Right lung (tissue), 2 donors: ENCODE measurements at regions not wholly inside any gene's neighbourhood (a gene's known extent, or its start where the extent isn't known, plus 50 kb on each side); places are given as distances from the start of the nearest gene placed in this dataset.
A peak's percentile ranks its signal among the peaks of the same experiment; 100 is the strongest.
"Not testable (repeated sequence)": the region's sequence is repeated elsewhere in the genome, so short reads cannot be mapped to it uniquely, and the experiment has no call there.

Experiments
- DNase-seq, 2 donors: peaks; one replicate each; pipeline ENCODE4 v3.0.0-alpha.2; 2013

DNA sequence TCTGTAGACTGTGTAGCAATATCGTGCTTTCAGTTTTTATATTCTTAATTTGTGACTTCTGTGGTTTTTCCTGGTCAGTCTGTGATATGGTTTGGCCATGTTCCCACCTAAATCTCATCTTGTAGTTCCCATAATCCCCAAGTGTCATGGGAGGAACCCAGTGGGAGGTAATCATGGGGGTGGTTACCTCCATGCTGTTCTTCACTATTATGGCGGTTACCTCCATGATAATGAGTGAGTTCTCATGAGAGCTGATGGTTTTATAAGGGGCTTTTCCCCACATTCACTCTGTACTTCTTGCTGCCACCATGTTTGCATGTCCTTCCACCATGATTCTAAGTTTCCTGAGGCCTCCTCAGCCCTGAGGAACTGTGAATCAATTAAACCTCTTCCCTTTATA lies 169.8 kb downstream of the LEPR start:
- DNase-seq = no peak

DNA sequence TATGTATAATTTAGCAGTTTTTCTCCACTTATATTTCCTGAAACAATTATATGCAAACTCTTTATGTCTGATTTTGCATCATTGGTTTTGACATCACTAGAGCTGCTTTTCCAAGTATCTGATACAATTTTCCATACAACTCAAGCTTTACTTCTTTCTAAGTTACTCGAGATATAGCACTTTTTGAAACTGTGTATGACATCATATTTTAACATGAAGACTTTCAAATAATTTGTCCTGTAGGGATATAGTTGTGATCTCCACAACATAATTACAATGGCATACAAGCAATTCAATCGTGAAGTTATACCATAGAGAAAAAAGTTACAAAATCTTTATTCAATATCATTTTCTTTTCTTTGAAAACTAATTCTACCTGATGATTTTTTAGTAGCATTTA lies 173.0 kb downstream of the LEPR start:
- no peak for DNase-seq

DNA sequence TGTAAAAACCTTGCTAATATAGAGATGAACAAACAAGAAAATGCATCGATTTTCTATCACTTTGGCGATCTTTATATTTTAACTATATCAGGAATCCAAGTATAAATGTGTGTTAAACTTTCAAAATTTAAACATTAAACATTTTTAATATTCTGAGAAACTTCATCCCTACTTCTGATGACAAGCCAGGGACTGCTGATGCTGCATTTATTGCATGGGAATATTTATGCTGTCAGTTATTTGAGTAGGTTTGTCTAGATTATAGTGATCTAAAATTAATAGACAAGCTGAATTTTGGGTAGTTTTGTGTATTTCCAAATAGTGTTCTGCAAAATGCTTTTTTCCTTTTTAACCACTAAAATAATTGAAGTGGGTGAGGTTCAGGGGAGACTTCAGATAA lies 175.3 kb downstream of the LEPR start:
- no peak for DNase-seq

GRCh38 chr1:65596768-65597167 lies 176.3 kb downstream of the LEPR start:
- no peak for DNase-seq

DNA sequence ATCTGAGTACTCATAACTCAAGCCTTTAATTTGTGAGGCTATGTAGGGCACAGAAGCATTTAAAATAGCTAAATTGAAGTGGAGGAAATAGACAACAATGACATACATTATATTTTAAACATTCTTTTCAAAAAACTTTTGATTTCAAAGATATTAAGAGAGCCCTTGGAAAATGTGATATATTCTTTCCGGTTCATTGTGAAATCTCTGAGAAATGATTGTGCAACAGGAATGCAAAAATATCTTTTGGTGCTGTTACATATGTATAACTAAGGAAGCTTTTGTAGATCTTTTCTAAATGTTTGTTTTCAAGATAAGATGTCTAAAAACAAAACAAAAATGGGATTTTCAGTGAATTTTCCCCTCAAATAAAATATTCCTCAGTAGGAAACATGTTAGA lies 185.2 kb downstream of the LEPR start:
- DNase-seq = peak; percentile 28 to 36

DNA sequence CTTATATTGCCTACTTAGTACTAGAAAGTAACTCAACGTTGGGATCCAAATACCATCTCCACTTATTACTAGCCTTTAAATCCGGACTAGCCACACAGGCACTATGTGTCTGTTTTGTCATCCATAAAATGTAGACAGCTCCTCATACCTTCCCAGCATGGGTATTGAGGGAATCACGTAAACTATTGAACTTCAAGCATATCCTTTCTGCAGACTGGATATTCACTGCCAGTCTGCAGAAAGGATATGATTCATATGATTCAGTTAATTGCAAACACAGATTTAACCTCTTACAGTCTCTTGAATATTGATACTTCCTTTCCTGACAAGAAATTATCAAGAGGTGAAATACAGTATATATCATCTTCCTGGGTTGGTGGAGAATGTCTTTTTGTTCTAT lies 186.0 kb downstream of the LEPR start:
- DNase-seq = no peak

- DNase-seq = no peak
Measured at GRCh38 chr1:65613884-65614283, 178.8 kb upstream of the PDE4B start.

- DNase-seq = no peak
Measured at GRCh38 chr1:65615859-65616258, 176.8 kb upstream of the PDE4B start.

DNA sequence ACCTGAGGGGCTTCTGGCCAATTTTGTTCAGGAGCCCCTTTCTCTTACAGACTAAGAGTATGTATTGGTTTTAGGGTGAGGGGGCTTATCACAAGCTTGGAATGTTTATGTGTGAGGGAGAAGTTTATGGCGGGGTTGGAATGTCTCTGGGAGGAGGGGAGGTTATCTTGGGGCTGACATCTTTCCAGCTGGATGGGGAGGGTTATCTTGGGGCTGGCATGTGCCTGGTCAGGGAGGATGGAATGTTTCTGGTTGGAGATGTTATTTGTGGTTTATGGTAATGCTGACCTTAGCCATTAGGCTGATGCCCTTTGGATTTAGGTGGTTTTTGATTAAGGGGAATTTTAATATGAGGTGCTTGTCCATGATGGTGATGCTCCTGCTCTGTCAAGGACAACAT lies 171.0 kb upstream of the PDE4B start:
- not testable (repeated sequence) for DNase-seq

DNA sequence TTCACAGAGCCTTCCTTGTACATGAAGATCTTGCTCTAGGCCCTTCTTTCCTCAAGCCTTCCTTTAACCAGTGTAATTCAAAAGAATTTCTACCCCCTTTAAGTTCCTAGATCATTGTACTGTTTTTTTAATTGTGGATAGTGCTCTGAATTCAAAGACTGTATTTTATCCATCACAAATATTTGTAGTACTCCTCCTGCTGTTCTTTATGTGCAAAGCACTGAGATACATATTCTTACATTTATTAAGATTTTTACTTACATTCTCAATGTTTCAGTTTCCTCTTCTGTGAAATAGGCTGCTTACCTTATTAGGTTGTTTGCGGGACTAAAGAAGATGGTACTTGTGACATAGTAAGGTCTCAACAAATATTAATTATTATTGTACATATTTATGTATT lies 168.8 kb upstream of the PDE4B start:
- no peak for DNase-seq

GRCh38 chr1:65625528-65625927 lies 167.2 kb upstream of the PDE4B start:
- DNase-seq = no peak

DNA sequence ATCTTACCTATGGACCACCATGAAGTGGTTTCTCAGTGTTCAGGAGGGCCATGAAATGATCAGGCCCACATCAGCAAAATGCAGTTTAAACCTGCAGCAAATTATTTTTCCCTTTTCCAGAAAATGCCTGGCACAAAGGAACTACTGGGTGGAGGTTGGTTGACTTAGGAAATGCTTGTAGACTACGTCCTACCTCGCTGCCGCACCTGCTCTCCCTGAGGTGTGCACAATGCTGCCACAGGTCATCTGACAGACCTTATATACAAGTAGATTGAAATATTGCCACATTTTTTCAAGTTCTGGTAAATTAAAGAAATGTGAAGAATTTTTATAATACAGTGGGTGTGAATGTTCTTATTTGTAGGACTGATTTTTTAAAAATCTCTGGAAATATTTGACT lies 166.7 kb upstream of the PDE4B start:
- no peak for DNase-seq

GRCh38 chr1:65629788-65630187 lies 162.9 kb upstream of the PDE4B start:
- no peak for DNase-seq

GRCh38 chr1:65630855-65631254 lies 161.8 kb upstream of the PDE4B start:
- DNase-seq = no peak

- DNase-seq = no peak
Measured at GRCh38 chr1:65632235-65632634, 160.5 kb upstream of the PDE4B start.

DNA sequence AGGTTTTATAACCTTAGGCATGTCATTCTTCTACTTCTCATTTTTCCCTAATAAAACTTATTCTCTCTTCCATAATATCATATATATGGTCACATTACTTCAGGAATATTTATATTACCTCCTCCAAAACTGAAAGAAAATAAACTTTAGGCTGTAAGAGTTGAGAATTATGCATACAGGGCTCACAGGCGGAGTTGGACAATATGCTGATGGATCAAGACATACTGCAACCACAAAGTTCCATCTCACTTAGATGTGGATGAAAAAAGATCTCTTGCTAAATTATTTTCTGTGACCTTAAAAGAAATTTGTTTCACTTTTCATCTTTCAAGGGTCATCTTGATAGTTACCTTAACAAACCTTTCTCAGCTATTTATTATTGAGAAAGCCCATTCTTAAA lies 152.6 kb upstream of the PDE4B start:
- DNase-seq = no peak

- DNase-seq = not testable (repeated sequence)
Measured at GRCh38 chr1:65649185-65649584, 143.5 kb upstream of the PDE4B start.

DNA sequence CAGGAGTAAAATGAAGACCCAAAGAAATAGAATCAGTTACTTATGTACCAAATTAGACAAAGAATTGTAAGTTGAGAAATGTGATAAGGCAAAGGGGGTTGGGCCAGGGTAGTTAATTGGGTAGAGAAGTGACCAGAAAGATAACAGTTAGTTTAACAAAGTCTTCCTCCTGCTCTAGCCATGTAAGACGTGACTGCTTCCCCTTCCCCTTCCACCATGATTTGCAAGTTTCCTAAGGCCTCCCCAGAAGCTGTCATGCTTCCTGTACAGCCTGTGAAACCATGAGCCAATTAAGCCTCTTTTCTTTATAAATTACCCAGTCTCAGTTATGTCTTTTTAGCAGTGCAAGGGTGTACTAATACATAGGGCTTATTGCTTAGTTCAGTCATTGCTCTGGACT lies 142.0 kb upstream of the PDE4B start:
- no peak for DNase-seq

- not testable (repeated sequence) for DNase-seq
Measured at GRCh38 chr1:65654526-65654925, 138.2 kb upstream of the PDE4B start.

GRCh38 chr1:65657609-65658008 lies 135.1 kb upstream of the PDE4B start:
- not testable (repeated sequence) for DNase-seq

GRCh38 chr1:65658122-65658521 lies 134.6 kb upstream of the PDE4B start:
- no peak for DNase-seq

- DNase-seq = no peak
Measured at GRCh38 chr1:65668368-65668767, 124.3 kb upstream of the PDE4B start.

GRCh38 chr1:65670518-65670917 lies 122.2 kb upstream of the PDE4B start:
- DNase-seq = no peak

DNA sequence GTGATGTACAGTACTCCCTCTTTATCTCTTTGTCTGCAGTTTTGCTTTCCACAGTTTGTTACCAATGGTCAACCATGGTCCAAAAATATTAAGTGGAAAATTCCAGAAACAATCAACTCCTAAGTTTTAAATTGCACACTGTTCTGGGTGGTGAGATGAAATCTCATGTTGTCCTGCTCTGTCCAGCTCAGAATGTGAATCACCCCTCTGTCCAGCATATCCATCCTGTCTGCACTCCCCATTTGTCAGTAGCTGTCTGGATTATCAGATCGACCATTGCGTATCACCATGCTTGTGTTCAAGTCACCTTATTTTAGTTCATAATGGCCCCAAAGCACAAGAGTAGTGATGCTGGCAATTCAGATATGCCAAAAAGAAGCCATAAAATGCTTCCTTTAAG lies 118.2 kb upstream of the PDE4B start:
- no peak for DNase-seq

DNA sequence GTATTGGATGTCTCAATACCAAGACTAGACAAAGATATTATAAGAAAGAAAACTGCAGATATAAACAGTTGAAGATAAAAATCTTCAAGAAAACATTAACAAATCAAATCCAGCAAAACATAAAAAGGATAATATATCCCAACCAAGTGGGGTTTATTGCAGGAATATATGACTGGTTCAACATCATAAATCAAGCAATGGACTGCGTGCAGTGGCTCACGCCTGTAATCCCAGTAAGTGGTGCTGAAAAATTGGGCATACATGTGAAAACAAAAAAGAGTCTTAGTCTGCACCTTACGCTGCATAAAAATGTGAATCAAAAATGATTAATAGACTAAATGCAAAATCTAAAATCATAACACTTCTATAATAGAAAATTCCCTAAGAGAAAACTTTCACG lies 112.9 kb upstream of the PDE4B start:
- DNase-seq = no peak
